Activated naive CD8-positive, alpha-beta T cell (primary cell): ENCODE measurements at regions not wholly inside any gene's neighbourhood (a gene's known extent, or its start where the extent isn't known, plus 50 kb on each side); places are given as distances from the start of the nearest gene placed in this dataset.
"Not testable (repeated sequence)": the region's sequence is repeated elsewhere in the genome, so short reads cannot be mapped to it uniquely, and the experiment has no call there.

Experiments used
- H3K27ac Mint-ChIP-seq: one replicate; pipeline ENCODE4 v1.8.0; 2021; ENCODE audit warnings: mixed read lengths
- H3K27me3 Mint-ChIP-seq: one replicate; pipeline ENCODE4 v1.8.0; 2021; ENCODE audit warnings: mixed read lengths
- H3K36me3 Mint-ChIP-seq: one replicate; pipeline ENCODE4 v1.8.0; 2021; ENCODE audit warnings: mixed read lengths
- H3K4me1 Mint-ChIP-seq: one replicate; pipeline ENCODE4 v1.8.0; 2021; ENCODE audit warnings: low read depth, mixed read lengths
- H3K4me3 Mint-ChIP-seq: one replicate; pipeline ENCODE4 v1.8.0; 2021; ENCODE audit warnings: mild to moderate bottlenecking, mixed read lengths
- H3K9me3 Mint-ChIP-seq: one replicate; pipeline ENCODE4 v1.8.0; 2021; ENCODE audit warnings: low read depth, mixed read lengths

DNA sequence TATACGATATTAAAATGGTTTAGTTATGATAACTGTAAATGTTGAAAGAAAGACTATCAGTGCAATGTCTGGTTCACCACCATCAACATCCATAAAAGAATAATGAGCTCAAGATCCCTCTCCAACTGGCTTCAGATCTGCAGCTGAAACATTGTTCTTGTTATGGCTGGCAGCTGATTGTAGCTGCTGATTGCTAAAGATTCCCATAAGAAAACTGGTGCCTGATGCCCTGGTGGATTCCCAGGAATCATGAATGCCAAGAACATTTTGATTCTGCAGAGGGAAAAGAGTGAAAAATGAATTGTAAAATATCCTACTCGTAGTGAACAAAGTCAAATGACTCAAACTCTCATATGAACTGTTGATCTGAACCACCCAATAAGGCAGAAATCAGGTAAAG lies 1160.2 kb downstream of the EPHA7 start:
- Mint-ChIP-seq H3K27me3 (no peaks in the 10 kb centered on the region), H3K4me3 (no peak overlapping the region), H3K4me1 (no peaks in the 10 kb centered on the region), H3K36me3 (no peaks in the 10 kb centered on the region), H3K9me3 (peaks cover 8% of the 10 kb centered on the region), H3K27ac (no peak overlapping the region)

DNA sequence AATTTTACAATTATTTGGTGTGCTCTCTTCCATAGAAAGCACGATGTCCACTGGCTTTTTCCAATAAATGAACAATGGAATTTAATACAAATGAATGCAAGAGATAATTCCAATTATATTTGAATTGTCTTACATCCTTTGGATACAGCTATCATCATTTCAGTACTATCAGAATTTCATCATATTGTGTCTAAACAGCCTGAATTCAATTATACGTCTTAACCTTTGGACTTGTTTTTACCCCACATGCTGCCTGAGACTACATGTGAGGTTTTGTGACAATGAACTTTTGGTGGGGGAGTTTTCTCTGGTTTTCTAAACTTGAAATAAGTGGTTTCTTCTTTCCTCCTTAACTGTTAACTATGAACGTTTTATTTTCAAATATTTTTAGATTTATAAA lies 1176.0 kb downstream of the EPHA7 start:
- Mint-ChIP-seq H3K27me3 (no peaks in the 10 kb centered on the region), H3K4me3 (no peak overlapping the region), H3K9me3 (no peaks in the 10 kb centered on the region), H3K27ac (no peak overlapping the region), H3K4me1 (no peaks in the 10 kb centered on the region), H3K36me3 (no peaks in the 10 kb centered on the region)

DNA sequence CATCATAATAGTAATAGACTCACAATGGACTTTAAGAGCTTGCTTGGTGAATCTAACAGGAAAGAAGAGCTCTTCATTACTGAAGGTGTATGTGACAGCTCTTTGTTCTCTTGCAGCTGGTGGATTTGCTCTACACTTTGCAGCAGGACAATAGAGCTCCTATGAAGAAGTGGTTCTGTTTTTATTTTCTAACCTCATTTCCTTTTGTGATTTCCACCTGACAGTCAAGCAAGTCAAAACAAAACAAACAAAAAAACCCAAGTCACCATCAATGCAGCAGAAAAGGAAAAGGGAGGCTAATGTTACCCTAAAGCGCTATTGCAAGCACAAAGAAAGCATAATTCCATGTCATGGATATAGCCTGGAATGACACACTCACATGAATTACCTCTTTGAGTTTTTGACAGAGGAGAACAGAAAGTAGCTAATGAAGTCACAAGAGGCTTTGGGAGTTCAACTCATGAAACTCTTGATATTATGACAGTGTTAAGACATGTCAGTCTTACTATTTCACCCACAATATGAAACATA lies 1188.1 kb downstream of the EPHA7 start:
- no peaks in the 10 kb centered on the region for H3K36me3 Mint-ChIP-seq
- no peak overlapping the region for H3K4me3 Mint-ChIP-seq
- no peaks in the 10 kb centered on the region for H3K27me3 Mint-ChIP-seq
- H3K9me3 Mint-ChIP-seq: peaks cover 15% of the 10 kb centered on the region
- no peaks in the 10 kb centered on the region for H3K4me1 Mint-ChIP-seq
- no peak overlapping the region for H3K27ac Mint-ChIP-seq

DNA sequence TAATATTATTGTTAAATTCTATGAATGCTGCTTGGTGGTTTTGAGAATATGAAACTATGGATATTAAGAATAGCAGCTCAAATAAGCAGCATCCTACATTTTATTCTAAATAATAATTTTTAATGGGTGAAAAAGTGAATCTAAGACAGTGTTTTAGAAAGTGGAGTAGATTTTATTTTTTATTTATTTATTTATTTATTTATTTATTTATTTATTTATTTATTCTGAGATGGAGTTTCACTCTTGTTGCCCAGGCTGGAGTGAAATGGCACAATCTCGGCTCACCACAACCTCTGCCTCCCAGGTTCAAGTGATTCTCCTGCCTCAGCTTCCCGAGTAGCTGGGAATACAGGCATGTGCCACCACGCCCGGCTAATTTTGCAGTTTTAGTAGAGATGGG lies 1199.4 kb downstream of the EPHA7 start:
- not testable (repeated sequence) for H3K4me3 Mint-ChIP-seq, H3K27me3 Mint-ChIP-seq, H3K36me3 Mint-ChIP-seq, H3K9me3 Mint-ChIP-seq, H3K27ac Mint-ChIP-seq, H3K4me1 Mint-ChIP-seq

DNA sequence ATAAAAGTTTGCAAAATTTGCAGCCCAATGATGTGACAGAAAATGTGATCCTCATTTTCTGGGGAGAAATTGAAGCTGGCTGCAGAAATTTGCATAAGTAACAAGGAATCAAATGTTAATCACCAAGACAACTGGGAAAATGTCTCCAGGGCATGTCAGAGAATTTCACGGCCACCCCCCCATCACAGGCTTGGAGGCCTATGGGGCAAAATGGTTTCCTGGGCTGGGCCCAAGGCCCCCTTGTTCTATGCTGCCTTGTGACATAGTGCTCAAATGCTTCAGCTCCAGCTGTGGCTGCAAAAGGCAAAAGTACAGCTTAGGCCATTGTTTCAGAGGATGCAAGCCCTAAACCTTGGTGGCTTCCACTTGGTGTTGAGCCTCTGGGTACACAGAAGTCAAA lies 1202.6 kb downstream of the EPHA7 start:
- Mint-ChIP-seq H3K27ac (no peak overlapping the region), H3K36me3 (no peaks in the 10 kb centered on the region), H3K4me3 (no peak overlapping the region), H3K27me3 (no peaks in the 10 kb centered on the region), H3K9me3 (peaks cover 3% of the 10 kb centered on the region), H3K4me1 (no peaks in the 10 kb centered on the region)

GRCh38 chr6:92201618-92202017 lies 1217.7 kb downstream of the EPHA7 start:
- Mint-ChIP-seq H3K36me3 (no peaks in the 10 kb centered on the region), H3K9me3 (peaks cover 4% of the 10 kb centered on the region), H3K27me3 (no peaks in the 10 kb centered on the region), H3K27ac (no peak overlapping the region), H3K4me3 (no peak overlapping the region), H3K4me1 (no peaks in the 10 kb centered on the region)

DNA sequence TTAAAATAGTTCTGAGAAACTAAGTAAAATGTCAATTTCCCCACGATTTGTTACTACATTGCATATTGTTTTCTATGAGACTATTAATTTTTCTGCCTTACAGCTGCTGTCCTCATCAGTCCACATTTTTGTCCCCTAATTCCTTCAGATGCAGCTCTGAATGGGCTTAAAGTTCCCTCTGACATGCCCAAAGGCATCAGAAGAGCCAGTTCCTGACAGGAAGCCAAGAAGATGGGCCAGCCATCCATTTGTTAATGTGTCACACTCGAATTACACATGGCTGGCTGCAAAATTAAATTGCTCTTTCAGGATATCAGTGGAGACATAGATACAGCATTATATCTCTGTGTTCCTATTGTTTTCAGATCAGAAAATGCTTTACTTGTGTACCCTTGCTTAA lies 1223.0 kb downstream of the EPHA7 start:
- peaks cover 4% of the 10 kb centered on the region for H3K9me3 Mint-ChIP-seq
- no peaks in the 10 kb centered on the region for H3K36me3 Mint-ChIP-seq
- no peak overlapping the region for H3K27ac Mint-ChIP-seq
- H3K27me3 Mint-ChIP-seq: no peaks in the 10 kb centered on the region
- H3K4me3 Mint-ChIP-seq: no peak overlapping the region
- no peaks in the 10 kb centered on the region for H3K4me1 Mint-ChIP-seq

DNA sequence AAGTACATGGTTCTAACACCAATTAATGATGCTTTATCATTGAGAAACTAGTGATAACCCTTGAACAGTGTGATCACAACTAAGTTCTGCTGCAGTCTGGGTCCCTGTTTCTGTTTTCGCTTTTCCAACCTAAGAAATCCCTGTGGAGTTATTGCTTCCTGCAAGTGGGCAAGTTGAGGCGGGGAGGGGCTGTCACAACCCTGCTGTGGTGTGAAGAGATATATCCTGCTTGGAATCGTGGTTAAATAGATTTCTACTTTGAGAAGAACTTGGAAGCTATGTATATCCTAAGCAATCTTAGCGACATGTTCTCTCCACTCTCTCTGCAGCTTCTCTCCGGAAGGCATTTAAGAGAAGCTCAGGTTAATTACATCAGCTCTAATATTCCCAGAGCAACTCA lies 1223.6 kb downstream of the EPHA7 start:
- Mint-ChIP-seq H3K27me3 (no peaks in the 10 kb centered on the region), H3K4me1 (no peaks in the 10 kb centered on the region), H3K36me3 (no peaks in the 10 kb centered on the region), H3K4me3 (no peak overlapping the region), H3K27ac (no peak overlapping the region), H3K9me3 (peaks cover 4% of the 10 kb centered on the region)

- Mint-ChIP-seq H3K36me3 (no peaks in the 10 kb centered on the region), H3K4me1 (no peaks in the 10 kb centered on the region), H3K4me3 (no peak overlapping the region), H3K27me3 (no peaks in the 10 kb centered on the region), H3K9me3 (peaks cover 5% of the 10 kb centered on the region), H3K27ac (no peak overlapping the region)
Observed at GRCh38 chr6:92188016-92188415, 1231.3 kb downstream of the EPHA7 start.

- H3K36me3 Mint-ChIP-seq: no peaks in the 10 kb centered on the region
Observed at GRCh38 chr6:92184933-92185332, 1234.4 kb downstream of the EPHA7 start.

GRCh38 chr6:92181347-92181746 lies 1238.0 kb downstream of the EPHA7 start:
- H3K9me3 Mint-ChIP-seq: peaks cover 4% of the 10 kb centered on the region
- no peaks in the 10 kb centered on the region for H3K27me3 Mint-ChIP-seq
- H3K4me3 Mint-ChIP-seq: no peak overlapping the region
- no peaks in the 10 kb centered on the region for H3K36me3 Mint-ChIP-seq
- H3K27ac Mint-ChIP-seq: no peak overlapping the region
- no peaks in the 10 kb centered on the region for H3K4me1 Mint-ChIP-seq

More at GRCh38 chr6:92184933-92185332, 1234.4 kb downstream of the EPHA7 start:
- H3K27me3 Mint-ChIP-seq: no peaks in the 10 kb centered on the region
- no peaks in the 10 kb centered on the region for H3K4me1 Mint-ChIP-seq
- peaks cover 5% of the 10 kb centered on the region for H3K9me3 Mint-ChIP-seq
- H3K27ac Mint-ChIP-seq: no peak overlapping the region
- no peak overlapping the region for H3K4me3 Mint-ChIP-seq

GRCh38 chr6:92180090-92180489 lies 1239.3 kb downstream of the EPHA7 start:
- no peaks in the 10 kb centered on the region for H3K4me1 Mint-ChIP-seq
- no peak overlapping the region for H3K4me3 Mint-ChIP-seq
- peaks cover 8% of the 10 kb centered on the region for H3K9me3 Mint-ChIP-seq
- no peak overlapping the region for H3K27ac Mint-ChIP-seq
- H3K27me3 Mint-ChIP-seq: no peaks in the 10 kb centered on the region
- no peaks in the 10 kb centered on the region for H3K36me3 Mint-ChIP-seq

DNA sequence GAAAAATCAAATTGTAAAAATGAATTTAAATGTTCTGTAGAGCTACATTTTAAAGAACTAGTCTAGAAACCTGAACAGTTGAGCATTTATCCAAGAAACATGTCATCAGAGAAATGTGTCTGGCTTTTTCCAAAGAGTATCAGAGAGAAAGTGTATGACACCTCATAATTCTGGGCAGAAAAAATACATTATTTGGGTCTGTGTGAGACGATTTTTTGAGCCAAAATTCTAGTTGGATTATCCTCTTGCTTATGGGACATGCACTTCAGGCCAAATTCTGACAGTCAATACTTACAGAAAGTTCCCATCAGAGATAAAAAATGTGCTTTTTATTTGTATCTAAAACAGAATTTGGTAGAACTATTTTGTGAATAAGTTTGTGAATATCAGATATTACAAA lies 1242.7 kb downstream of the EPHA7 start:
- Mint-ChIP-seq H3K4me1 (no peaks in the 10 kb centered on the region), H3K27me3 (no peaks in the 10 kb centered on the region), H3K27ac (no peak overlapping the region), H3K4me3 (no peak overlapping the region), H3K9me3 (peaks cover 8% of the 10 kb centered on the region), H3K36me3 (no peaks in the 10 kb centered on the region)

- Mint-ChIP-seq H3K4me1 (no peaks in the 10 kb centered on the region), H3K9me3 (peaks cover 8% of the 10 kb centered on the region), H3K27me3 (no peaks in the 10 kb centered on the region), H3K36me3 (no peaks in the 10 kb centered on the region), H3K4me3 (no peak overlapping the region), H3K27ac (no peak overlapping the region)
Observed at GRCh38 chr6:92174398-92175073, 1244.8 kb downstream of the EPHA7 start.

DNA sequence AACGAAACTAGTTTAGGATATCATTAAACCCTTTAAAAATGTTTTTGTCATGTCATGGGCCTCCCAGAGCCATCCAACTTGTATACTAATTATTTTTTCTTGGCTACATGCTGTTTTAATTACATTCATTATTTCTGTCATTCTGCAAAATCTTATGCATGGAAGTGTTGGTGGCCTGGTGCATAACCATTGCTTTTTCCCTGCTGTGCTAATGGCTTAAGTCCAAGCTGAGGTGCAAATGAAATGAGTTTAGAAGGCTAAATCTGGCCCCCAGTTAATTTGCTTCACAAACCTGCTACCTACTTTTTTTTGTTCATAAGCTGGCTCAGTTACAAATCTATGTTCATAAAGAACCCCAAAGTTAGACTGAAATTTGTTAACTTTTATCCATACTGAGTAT lies 1249.9 kb downstream of the EPHA7 start:
- no peak overlapping the region for H3K4me3 Mint-ChIP-seq
- H3K4me1 Mint-ChIP-seq: no peaks in the 10 kb centered on the region
- no peak overlapping the region for H3K27ac Mint-ChIP-seq
- peaks cover 6% of the 10 kb centered on the region for H3K9me3 Mint-ChIP-seq
- H3K27me3 Mint-ChIP-seq: no peaks in the 10 kb centered on the region
- H3K36me3 Mint-ChIP-seq: no peaks in the 10 kb centered on the region

- Mint-ChIP-seq H3K36me3 (no peaks in the 10 kb centered on the region), H3K9me3 (peaks cover 6% of the 10 kb centered on the region), H3K4me3 (no peak overlapping the region), H3K27ac (no peak overlapping the region), H3K4me1 (no peaks in the 10 kb centered on the region), H3K27me3 (no peaks in the 10 kb centered on the region)
Observed at GRCh38 chr6:92166666-92167065, 1252.7 kb downstream of the EPHA7 start.
